Heart left ventricle (tissue), 16 donors: ENCODE measurements at regions not wholly inside any gene's neighbourhood (a gene's known extent, or its start where the extent isn't known, plus 50 kb on each side); places are given as distances from the start of the nearest gene placed in this dataset.
"Not testable (repeated sequence)": the region's sequence is repeated elsewhere in the genome, so short reads cannot be mapped to it uniquely, and the experiment has no call there.

ENCODE experiments used
- ATAC-seq, 4 donors: fragments of 200-7000 bp; cut with Tn5 transposase; one replicate each; pipeline ENCODE4 v1.9.1; 2020 to 2022; ENCODE audit warnings: moderate library complexity in 4 of 4, mild to moderate bottlenecking in 3 of 4, moderate number of reproducible peaks in 1 of 4
- DNase-seq, 5 donors: peaks; one replicate each; pipeline ENCODE4 v3.0.0-alpha.2; 2020
- H3K27ac ChIP-seq, 12 donors: fragments of 200-600 bp; sonication (generic) in 4 of 12; one replicate each; pipeline versions ENCODE4 v1.5.0 to v1.8.0; 2016 to 2022; ENCODE audit warnings: mild to moderate bottlenecking in 2 of 12
- H3K27me3 ChIP-seq, 9 donors: fragments of 200-600 bp; sonication (generic) in 2 of 9; one replicate each; pipeline versions ENCODE4 v1.5.1 to v1.8.0; 2016 to 2022; ENCODE audit warnings: mild to moderate bottlenecking in 3 of 9
- H3K36me3 ChIP-seq, 9 donors: fragments of 200-600 bp; sonication (generic) in 2 of 9; one replicate each; pipeline versions ENCODE4 v1.5.0 to v1.8.0; 2018 to 2022; ENCODE audit warnings: mild to moderate bottlenecking in 2 of 9
- H3K4me1 ChIP-seq, 12 donors: fragments of 200-600 bp; sonication (generic) in 4 of 12; one replicate each; pipeline versions ENCODE4 v1.5.0 to v1.8.0; 2016 to 2022; ENCODE audit warnings: mild to moderate bottlenecking in 3 of 12
- H3K4me3 ChIP-seq, 12 donors: fragments of 200-600 bp; sonication (generic) in 4 of 12; one replicate each; pipeline versions ENCODE4 v1.5.0 to v1.8.0; 2017 to 2022; ENCODE audit warnings: mild to moderate bottlenecking in 9 of 12, moderate library complexity in 4 of 12
- H3K9me3 ChIP-seq, 12 donors: fragments of 200-600 bp; sonication (generic) in 4 of 12; one replicate each; pipeline versions ENCODE4 v1.5.0 to v1.8.0; 2016 to 2022; ENCODE audit warnings: mild to moderate bottlenecking in 1 of 12
- CTCF ChIP-seq, 12 donors: fragments of 200-600 bp; sonication (generic) in 4 of 12; IDR thresholded peaks; one replicate each; pipeline versions ENCODE4 v1.5.0 to v1.8.0; 2018 to 2022; ENCODE audit warnings: antibody characterized with exemption in 12 of 12, mild to moderate bottlenecking in 5 of 12
- POLR2A ChIP-seq, 2 donors: fragments of 450-650 bp; IDR thresholded peaks; one replicate each; pipeline ENCODE4 v1.6.1; 2017; ENCODE audit warnings: antibody characterized with exemption in 2 of 2, mild to moderate bottlenecking in 2 of 2, moderate library complexity in 2 of 2
- WGBS, 4 donors: extraction: QIAGEN DNeasy Blood & Tissue Kit in 2 of 4; methylation state at CpG; one replicate each; pipeline versions ENCODE4 v1.1.5 to v1.1.7; 2013 to 2018; 5-methylcytosine and 5-hydroxymethylcytosine counted together
- intact Hi-C, 10 donors: fragments of 100-400 bp; cut with DNase I; formaldehyde crosslinking; loops; one replicate each; pipeline versions ENCODE4 v1.11.1 to v1.14.2; 2022
- donor health status: ischemic (EF 13 %, LVEDD 7.1; RV severe dilation, severe dysfunction).
- donor health status: healthy with polysubstance abuse.
- donor health status: DM: no; HTN: yes; CAD: no.
- donor health status: DM: no; HTN: no; CAD: no.
- donor health status: ischemic (EF 25% LVEDD 6.9; RV normal size, moderate dysfunction).
- donor health status: ischemic (EF 25% LVEDD 5.7; RV mildly dilated, moderate dysfunction).
- donor health status: healthy.
- donor health status: DM: yes; HTN: yes; CAD: no.
- donor health status: ischemic (EF 35%, LVEDD 5.7; RV mildly dilated, moderate dysfunction).
- donor health status: nonischemic (EF 11% LVEDD 7.7; RV severe dilation, severe dysfunction).
- donor health status: DM: yes; HTN: yes; CAD: no.
- donor health status: PGD.
- donor health status: ischemic (EF 29% LVEDD 5.4; RV normal size, mild dysfunction).
- donor health status: nonischemic (EF 23%, LVEDD 6.1; RV moderate dilation, normal function).

GRCh38 chr3:14000556-14000955 is 120.7 kb upstream of the WNT7A start:
- Histone ChIP-seq H3K27ac (no peak overlapping the region), H3K4me1 (no peaks in the 10 kb centered on the region), H3K4me3 (no peak overlapping the region), H3K9me3 (peaks cover 0 to 2% (median 0%) of the 10 kb centered on the region in 12 donors), H3K27me3 (no peaks in the 10 kb centered on the region), H3K36me3 (no peaks in the 10 kb centered on the region)
- intact Hi-C loops = no loop called here
- 54 to 61% (median 57%) methylated on average over 2 of the region's 2 CpGs for WGBS, 4 donors
- TF ChIP-seq CTCF (IDR thresholded peaks at IDR 0.05) (no peak), POLR2A (IDR thresholded peaks at IDR 0.05) (no peak)
- ATAC-seq (no peak), DNase-seq (no peak)

- DNase-seq (no peak), ATAC-seq (no peak)
- Histone ChIP-seq H3K36me3 (no peaks in the 10 kb centered on the region), H3K27ac (no peak overlapping the region), H3K27me3 (no peaks in the 10 kb centered on the region), H3K4me1 (no peaks in the 10 kb centered on the region), H3K4me3 (no peak overlapping the region), H3K9me3 (peaks cover 0 to 9% (median 0%) of the 10 kb centered on the region in 12 donors)
- intact Hi-C loops = no loop called here
- 61 to 65% (median 62%) methylated on average over 4 of the region's 4 CpGs for WGBS, 4 donors
- TF ChIP-seq POLR2A (IDR thresholded peaks at IDR 0.05) (no peak), CTCF (IDR thresholded peaks at IDR 0.05) (no peak)
Observed at GRCh38 chr3:13998831-13999230, 119.0 kb upstream of the WNT7A start.

- H3K4me3 ChIP-seq, intact Hi-C loops, H3K36me3 ChIP-seq, DNase-seq, H3K27me3 ChIP-seq, H3K27ac ChIP-seq, H3K4me1 ChIP-seq, ATAC-seq, H3K9me3 ChIP-seq: not testable (repeated sequence)
- WGBS, 4 donors = 89 to 92% (median 92%) methylated on average over 11 to 12 of the region's 12 CpGs
Observed at GRCh38 chr3:13995216-13995615, 115.3 kb upstream of the WNT7A start.

GRCh38 chr3:13988925-13989324 is 109.1 kb upstream of the WNT7A start:
- H3K9me3 ChIP-seq = peaks cover 0 to 32% (median 3%) of the 10 kb centered on the region in 12 donors
- H3K4me3 ChIP-seq, intact Hi-C loops, H3K36me3 ChIP-seq, H3K4me1 ChIP-seq, H3K27ac ChIP-seq, H3K27me3 ChIP-seq, ATAC-seq, DNase-seq: not testable (repeated sequence)
- 60 to 72% (median 68%) methylated on average over 1 of the region's 1 CpG for WGBS, 4 donors

GRCh38 chr3:13976469-13976868 is 96.6 kb upstream of the WNT7A start:
- no peak overlapping the region for H3K27ac ChIP-seq
- H3K4me1 ChIP-seq = no peaks in the 10 kb centered on the region
- H3K27me3 ChIP-seq = no peaks in the 10 kb centered on the region
- intact Hi-C loops = no loop called here
- peaks cover 0 to 35% (median 19%) of the 10 kb centered on the region in 12 donors for H3K9me3 ChIP-seq
- H3K36me3 ChIP-seq = no peaks in the 10 kb centered on the region
- H3K4me3 ChIP-seq = no peak overlapping the region
- TF ChIP-seq POLR2A (IDR thresholded peaks at IDR 0.05) = no peak
- no peak for TF ChIP-seq CTCF (IDR thresholded peaks at IDR 0.05)
- DNase-seq = no peak
- ATAC-seq = no peak
